Keratinocyte (primary cell): ENCODE measurements at regions not wholly inside any gene's neighbourhood (a gene's known extent, or its start where the extent isn't known, plus 50 kb on each side); places are given as distances from the start of the nearest gene placed in this dataset.

Experiments
- DNase-seq: peaks from one replicate; pipeline ENCODE4 v3.0.0-alpha.2; 2011; ENCODE audit warnings: low read depth, missing footprints, low spot score
- FAIRE-seq: peaks from 2 replicates; lab custom pipeline; 2011; peaks lifted over from hg19 to GRCh38; lab: Jason Lieb, UNC
- H2AFZ ChIP-seq: 2 replicates; pipeline ENCODE4 v1.6.0; 2012; ENCODE audit warnings: low read length, control low read depth, inconsistent platforms; ENCODE audit not compliant: control insufficient read depth
- H3K27ac ChIP-seq: 2 replicates; pipeline ENCODE4 v1.5.1; 2011; ENCODE audit warnings: low read length; ENCODE audit not compliant: control insufficient read depth, insufficient read depth
- H3K27me3 ChIP-seq: 3 replicates; pipeline ENCODE4 v1.6.0; 2011; ENCODE audit warnings: low read length; ENCODE audit not compliant: control insufficient read depth, insufficient read depth; ENCODE audit errors: extremely low read depth
- H3K36me3 ChIP-seq, 2 experiments: 2 replicates in 1 of 2; 3 replicates in 1 of 2; pipeline ENCODE4 v1.5.1; 2011; ENCODE audit warnings: low read length in 2 of 2, mild to moderate bottlenecking in 1 of 2; ENCODE audit not compliant: control insufficient read depth in 2 of 2, insufficient read depth in 2 of 2; ENCODE audit errors: extremely low read depth in 1 of 2
- H3K4me1 ChIP-seq: 3 replicates; pipeline ENCODE4 v1.5.1; 2011; ENCODE audit warnings: low read length; ENCODE audit not compliant: control insufficient read depth, insufficient read depth; ENCODE audit errors: extremely low read depth
- H3K4me2 ChIP-seq: 3 replicates; pipeline ENCODE4 v1.6.0; 2011; ENCODE audit warnings: low read depth, low read length; ENCODE audit not compliant: control insufficient read depth, insufficient read depth; ENCODE audit errors: extremely low read depth
- H3K4me3 ChIP-seq, 3 experiments: fragments of 200-600 bp in 1 of 3; sonication (generic) in 1 of 3; 2 replicates in 2 of 3; 3 replicates in 1 of 3; pipeline ENCODE4 v1.5.1; 2011 to 2016; ENCODE audit warnings: low read length in 3 of 3, mild to moderate bottlenecking in 3 of 3, control low read depth in 2 of 3, inconsistent platforms in 1 of 3, low read depth in 1 of 3, mixed read lengths in 1 of 3, mixed run types in 1 of 3, moderate library complexity in 1 of 3; ENCODE audit not compliant: control insufficient read depth in 2 of 3, insufficient read depth in 2 of 3; ENCODE audit errors: extremely low read depth in 1 of 3
- H3K79me2 ChIP-seq: 2 replicates; pipeline ENCODE4 v1.6.0; 2012; ENCODE audit warnings: low read length; ENCODE audit not compliant: control insufficient read depth, insufficient read depth
- H3K9ac ChIP-seq: 3 replicates; pipeline ENCODE4 v1.6.0; 2011; ENCODE audit warnings: low read length; ENCODE audit not compliant: control insufficient read depth, insufficient read depth; ENCODE audit errors: extremely low read depth
- H3K9me1 ChIP-seq: 3 replicates; pipeline ENCODE4 v1.6.0; 2011; ENCODE audit warnings: low read length; ENCODE audit not compliant: control insufficient read depth, insufficient read depth; ENCODE audit errors: extremely low read depth
- H3K9me3 ChIP-seq: 2 replicates; pipeline ENCODE4 v1.5.1; 2012; ENCODE audit warnings: low read depth, low read length; ENCODE audit not compliant: control insufficient read depth
- H4K20me1 ChIP-seq: 3 replicates; pipeline ENCODE4 v1.6.0; 2011; ENCODE audit warnings: low read length; ENCODE audit not compliant: control insufficient read depth, insufficient read depth; ENCODE audit errors: extremely low read depth
- EZH2 ChIP-seq: IDR thresholded peaks from one replicate; pipeline ENCODE4 v1.6.1; 2012; ENCODE audit warnings: inconsistent platforms, mild to moderate bottlenecking, low read length, moderate library complexity
- dilution Hi-C: fragments of 300-500 bp; cut with MboI; formaldehyde crosslinking; loops from one replicate; pipeline ENCODE4 v1.7.0; 2020; ENCODE audit warnings: low sequenced_read_pairs; ENCODE audit not compliant: extremely low pct_ligation_motif_present
- TF ChIP-seq, protein P1 (sequence below), 3 experiments: IDR thresholded peaks in 1 of 3; conservative IDR thresholded peaks in 1 of 3; optimal IDR thresholded peaks in 1 of 3; 2 replicates in 2 of 3; 3 replicates in 1 of 3; pipeline versions ENCODE3 to v1.5.1; 2011; ENCODE audit warnings: low read length in 3 of 3, mild to moderate bottlenecking in 3 of 3, moderate library complexity in 2 of 3, control low read depth in 1 of 3, inconsistent platforms in 1 of 3; ENCODE audit not compliant: insufficient read depth in 2 of 3; ENCODE audit errors: extremely low read depth in 1 of 3

DNA sequence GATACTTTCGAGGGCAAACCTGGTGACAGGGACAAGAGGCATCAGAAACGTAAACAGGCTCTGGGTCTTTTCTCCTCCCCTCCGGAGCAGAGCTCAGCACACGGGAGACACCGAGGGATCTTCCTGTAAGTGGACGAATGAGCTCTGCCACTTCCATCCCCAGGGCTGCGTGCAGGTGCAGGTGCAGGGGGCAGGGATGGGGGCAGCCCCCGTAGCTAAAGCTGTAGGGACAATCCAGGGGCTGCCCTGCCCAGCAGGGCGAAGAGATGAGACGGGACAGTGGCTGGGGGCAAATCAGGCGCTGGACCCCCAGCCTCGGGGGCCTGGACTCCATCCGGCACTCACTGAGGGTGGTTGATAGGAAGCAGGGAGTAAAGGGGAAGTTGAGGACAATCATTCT, 505.4 kb downstream of the BRD1 start:
- Histone ChIP-seq H3K36me3 (no peaks in the 10 kb centered on the region), H3K4me3 (no peak overlapping the region), H3K9me1 (no peaks in the 10 kb centered on the region), H4K20me1 (no peaks in the 10 kb centered on the region), H3K4me2 (no peak overlapping the region), H3K9ac (no peak overlapping the region), H2AFZ (no peak overlapping the region), H3K27me3 (no peaks in the 10 kb centered on the region), H3K9me3 (peaks cover 13% of the 10 kb centered on the region), H3K4me1 (no peaks in the 10 kb centered on the region), H3K27ac (no peak overlapping the region), H3K79me2 (no peaks in the 10 kb centered on the region)
- no peak for FAIRE-seq
- TF ChIP-seq, protein P1, sequence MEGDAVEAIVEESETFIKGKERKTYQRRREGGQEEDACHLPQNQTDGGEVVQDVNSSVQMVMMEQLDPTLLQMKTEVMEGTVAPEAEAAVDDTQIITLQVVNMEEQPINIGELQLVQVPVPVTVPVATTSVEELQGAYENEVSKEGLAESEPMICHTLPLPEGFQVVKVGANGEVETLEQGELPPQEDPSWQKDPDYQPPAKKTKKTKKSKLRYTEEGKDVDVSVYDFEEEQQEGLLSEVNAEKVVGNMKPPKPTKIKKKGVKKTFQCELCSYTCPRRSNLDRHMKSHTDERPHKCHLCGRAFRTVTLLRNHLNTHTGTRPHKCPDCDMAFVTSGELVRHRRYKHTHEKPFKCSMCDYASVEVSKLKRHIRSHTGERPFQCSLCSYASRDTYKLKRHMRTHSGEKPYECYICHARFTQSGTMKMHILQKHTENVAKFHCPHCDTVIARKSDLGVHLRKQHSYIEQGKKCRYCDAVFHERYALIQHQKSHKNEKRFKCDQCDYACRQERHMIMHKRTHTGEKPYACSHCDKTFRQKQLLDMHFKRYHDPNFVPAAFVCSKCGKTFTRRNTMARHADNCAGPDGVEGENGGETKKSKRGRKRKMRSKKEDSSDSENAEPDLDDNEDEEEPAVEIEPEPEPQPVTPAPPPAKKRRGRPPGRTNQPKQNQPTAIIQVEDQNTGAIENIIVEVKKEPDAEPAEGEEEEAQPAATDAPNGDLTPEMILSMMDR (optimal IDR thresholded peaks at IDR 0.05 in 1 of 3, IDR thresholded peaks at IDR 0.05 in 1 of 3, conservative IDR thresholded peaks at IDR 0.05 in 1 of 3; ENCODE audit: extremely low read depth in 1 of 3, insufficient read depth in 2 of 3, low read length in 3 of 3), result no peak
- TF ChIP-seq EZH2, result no peak
- no peak for DNase-seq
- dilution Hi-C loops, result no loop called here

DNA sequence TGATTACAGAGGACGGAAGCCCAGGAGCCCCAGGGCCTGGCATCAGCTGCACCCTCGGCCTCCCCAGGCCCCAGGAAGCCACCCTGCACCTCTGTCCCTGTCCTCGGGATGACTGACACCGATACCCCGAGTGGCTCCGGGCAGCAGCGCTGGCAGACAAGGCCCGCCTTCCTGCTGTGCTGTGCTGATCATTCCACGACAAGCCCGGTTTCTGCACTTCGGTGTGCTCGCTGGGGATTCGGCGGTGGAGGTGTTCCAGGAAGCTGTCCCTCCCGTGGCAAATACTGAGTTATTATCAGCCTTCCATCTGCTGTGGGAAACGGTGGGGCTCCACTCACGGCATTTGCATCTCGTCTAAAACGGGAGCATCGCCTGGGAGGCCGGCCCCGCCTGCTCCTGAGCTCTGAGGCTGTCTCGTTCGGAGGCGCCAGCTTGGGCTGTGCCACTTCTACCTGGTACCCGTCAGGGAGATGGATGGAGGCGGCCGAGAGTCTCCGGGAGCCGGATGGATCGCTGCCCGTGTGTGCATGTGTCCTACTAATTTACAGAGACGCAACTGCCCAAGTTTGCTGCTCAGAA, 506.1 kb downstream of the BRD1 start:
- no peaks in the 10 kb centered on the region for H3K79me2 ChIP-seq
- no peaks in the 10 kb centered on the region for H3K36me3 ChIP-seq
- no peaks in the 10 kb centered on the region for H3K9me1 ChIP-seq
- H3K4me1 ChIP-seq, result no peaks in the 10 kb centered on the region
- no peak overlapping the region for H3K4me3 ChIP-seq
- H3K9me3 ChIP-seq, result peaks cover 13% of the 10 kb centered on the region
- H3K27ac ChIP-seq, result no peak overlapping the region
- TF ChIP-seq, protein P1 (optimal IDR thresholded peaks at IDR 0.05 in 1 of 3, IDR thresholded peaks at IDR 0.05 in 1 of 3, conservative IDR thresholded peaks at IDR 0.05 in 1 of 3; ENCODE audit: extremely low read depth in 1 of 3, insufficient read depth in 2 of 3, low read length in 3 of 3), result no peak
- TF ChIP-seq EZH2, result no peak
- dilution Hi-C loops, result no loop called here
- DNase-seq, result no peak
- no peak overlapping the region for H3K9ac ChIP-seq
- no peaks in the 10 kb centered on the region for H4K20me1 ChIP-seq
- no peaks in the 10 kb centered on the region for H3K27me3 ChIP-seq
- no peak overlapping the region for H2AFZ ChIP-seq
- no peak overlapping the region for H3K4me2 ChIP-seq
- no peak for FAIRE-seq
